G401 (cell line): ENCODE measurements at regions not wholly inside any gene's neighbourhood (a gene's known extent, or its start where the extent isn't known, plus 50 kb on each side); places are given as distances from the start of the nearest gene placed in this dataset.
"Not testable (repeated sequence)": the region's sequence is repeated elsewhere in the genome, so short reads cannot be mapped to it uniquely, and the experiment has no call there.

Experiments
- DNase-seq: peaks from one replicate; pipeline ENCODE4 v3.0.0-alpha.2; 2015; ENCODE audit warnings: low spot score
- in situ Hi-C: cut with HindIII; loops from 2 replicates; pipeline ENCODE4 v1.10.0; 2016; ENCODE audit warnings: low sequenced_read_pairs, mixed read lengths

GRCh38 chr4:158122501-158122900, 50.3 kb downstream of the GASK1B start:
- in situ Hi-C loops = no loop called here
- no peak for DNase-seq

DNA sequence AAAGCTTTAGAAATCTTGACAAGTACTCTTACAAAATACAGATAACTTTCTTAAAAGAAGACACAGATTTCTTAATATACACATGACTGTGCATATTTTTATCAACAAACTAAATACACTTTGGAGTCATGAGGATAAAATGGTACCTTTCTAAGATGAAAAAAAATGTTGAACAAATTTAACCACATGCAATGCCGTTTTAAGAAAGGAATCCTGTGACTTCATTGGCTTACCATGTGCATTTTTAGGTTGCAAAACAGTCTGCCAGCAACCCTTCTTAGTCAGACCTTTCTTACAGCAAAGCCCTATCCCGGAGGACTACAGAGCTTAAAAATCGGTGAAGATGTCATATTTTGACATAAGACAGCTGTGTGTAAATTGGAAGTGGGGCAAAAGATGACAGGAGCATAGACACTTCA, 51.7 kb downstream of the GASK1B start:
- no peak for DNase-seq
- in situ Hi-C loops = no loop called here

DNA sequence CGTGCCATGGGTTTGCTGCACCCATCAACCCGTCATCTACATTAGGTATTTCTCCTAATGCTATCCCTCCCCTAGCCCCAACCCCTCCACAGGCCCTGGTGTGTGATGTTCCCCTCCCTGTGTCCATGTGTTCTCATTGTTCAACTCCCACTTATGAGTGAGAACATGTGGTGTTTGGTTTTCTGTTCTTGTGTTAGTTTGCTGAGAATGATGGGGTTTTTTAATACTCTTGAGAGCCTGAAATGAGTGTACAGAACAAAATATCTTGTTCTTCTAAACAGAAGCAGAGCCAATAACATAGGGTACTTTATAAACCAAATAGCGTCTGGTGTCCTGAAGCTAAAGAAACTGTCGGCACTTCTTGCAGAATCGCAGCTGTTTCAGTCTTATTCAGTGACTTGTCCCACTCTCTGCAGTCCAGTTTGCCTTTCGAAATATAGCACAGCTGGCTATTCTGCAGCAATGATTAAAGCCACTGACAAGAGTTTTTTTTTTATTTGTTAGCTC, 52.1 kb downstream of the GASK1B start:
- DNase-seq, in situ Hi-C loops: not testable (repeated sequence)

- DNase-seq = no peak
- in situ Hi-C loops = no loop called here
Observed at GRCh38 chr4:158112611-158113010, 60.2 kb downstream of the GASK1B start.

DNA sequence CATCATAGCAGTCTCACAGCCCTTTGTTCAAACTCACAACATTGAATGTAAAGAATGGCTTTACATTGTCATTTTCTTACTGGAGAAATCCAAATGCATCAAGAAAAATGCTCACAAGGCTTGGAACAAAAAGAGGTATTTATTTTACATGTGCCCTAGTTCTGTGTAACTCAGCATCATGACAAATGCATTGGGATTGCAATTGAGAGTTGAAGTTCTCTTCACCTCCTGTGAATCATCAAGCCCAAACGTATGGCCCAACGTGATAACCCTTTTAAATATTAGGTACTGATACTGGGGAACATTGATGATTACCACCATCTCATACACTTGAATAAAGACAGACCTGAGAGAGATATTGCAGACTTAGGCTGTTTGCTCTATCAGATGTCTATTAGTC, 61.6 kb downstream of the GASK1B start:
- in situ Hi-C loops = no loop called here
- DNase-seq = no peak

DNA sequence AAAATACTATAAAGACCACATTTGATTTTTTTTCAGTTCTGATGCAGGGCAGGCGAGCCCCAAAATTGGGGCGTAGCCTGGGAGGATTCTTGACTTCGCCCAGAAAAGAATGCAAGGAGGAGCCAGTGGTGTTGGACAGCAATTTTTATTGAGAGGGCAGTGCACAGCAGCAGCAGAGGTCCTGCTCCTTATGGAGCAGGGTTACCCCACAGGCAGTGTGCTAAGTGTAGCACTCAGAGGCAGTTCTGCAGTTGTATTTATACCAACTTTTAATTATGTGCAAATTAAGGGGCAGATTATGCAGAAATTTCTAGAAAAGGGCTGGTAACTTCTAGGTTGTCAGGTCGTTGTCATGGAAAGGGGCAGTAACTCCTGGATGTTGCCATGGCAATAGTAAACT, 69.9 kb downstream of the GASK1B start:
- in situ Hi-C loops = no loop called here
- no peak for DNase-seq

DNA sequence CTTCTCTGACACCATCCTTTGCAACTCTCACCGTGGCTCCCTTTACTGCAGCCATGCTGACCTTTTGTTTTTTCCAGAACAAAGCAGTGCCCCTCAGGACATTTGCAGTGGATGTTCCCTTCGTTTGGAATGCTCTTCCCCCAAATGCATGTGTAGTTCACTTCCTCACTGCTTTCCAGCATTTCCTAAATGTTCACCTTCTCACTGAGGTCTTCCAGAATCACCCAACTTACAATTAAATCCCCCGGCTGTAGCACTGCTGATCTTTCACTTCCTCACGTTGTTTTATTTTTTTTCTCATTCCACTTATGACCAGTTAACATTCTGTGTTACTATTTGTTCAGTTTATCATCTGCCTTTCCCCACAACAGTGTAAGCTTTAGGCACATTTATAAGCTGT, 73.1 kb downstream of the GASK1B start:
- in situ Hi-C loops = no loop called here
- DNase-seq = no peak

GRCh38 chr4:158098802-158099201, 74.0 kb downstream of the GASK1B start:
- in situ Hi-C loops = no loop called here
- DNase-seq = no peak

DNA sequence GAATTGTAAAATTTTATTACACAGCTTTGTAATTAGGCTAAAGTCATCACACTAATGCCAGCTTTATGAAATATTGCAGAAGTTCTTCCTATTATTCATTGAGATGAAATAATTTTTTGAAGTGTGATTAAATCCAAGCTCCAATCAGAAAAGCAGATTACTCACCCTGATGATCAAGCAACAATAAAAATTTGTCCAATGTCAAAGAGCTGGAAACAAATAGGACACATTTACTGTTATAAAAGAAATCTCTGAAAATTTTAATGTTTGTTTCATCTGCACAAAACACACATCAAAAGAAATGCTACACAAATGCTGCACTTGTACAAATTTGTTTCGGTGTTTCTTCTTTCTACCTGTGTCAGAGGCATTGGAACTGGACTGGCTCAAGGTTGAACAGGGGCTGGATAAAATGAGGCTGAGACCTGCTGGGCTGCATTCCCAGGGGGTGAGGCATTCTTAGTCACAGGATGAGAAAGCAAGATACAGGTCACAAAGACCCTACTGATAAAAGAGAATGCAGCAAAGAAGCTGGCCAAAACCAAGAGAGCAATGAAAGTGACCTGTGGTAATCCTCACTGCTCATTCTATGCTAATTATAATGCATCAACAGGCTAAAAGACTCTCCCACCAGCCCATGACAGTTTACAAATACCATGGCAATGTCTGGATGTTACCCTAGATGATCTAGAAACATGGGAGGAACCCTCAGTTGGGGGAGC, 78.3 kb downstream of the GASK1B start:
- in situ Hi-C loops = no loop called here

DNA sequence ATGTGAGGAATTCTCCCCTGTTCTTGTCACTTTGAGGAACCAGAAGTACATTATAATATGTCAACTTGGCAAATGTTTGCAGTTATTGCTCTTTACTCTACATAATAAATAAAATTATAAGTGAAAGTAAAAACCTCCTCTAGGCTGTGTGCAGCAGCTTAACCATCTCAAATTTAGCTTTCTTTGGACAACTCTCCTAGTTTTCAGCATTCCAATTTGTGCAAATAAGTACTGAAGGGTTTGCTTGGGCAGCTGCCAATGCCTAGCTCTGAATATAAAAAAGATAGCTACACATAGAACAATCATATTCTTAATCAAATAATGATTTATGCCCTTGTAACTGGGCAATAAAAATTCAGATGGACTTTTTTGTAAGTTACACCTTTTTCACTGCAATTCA, 82.5 kb downstream of the GASK1B start:
- DNase-seq = no peak
- in situ Hi-C loops = no loop called here

More for the DNA sequence above, 78.3 kb downstream of the GASK1B start:
- no peak for DNase-seq

DNA sequence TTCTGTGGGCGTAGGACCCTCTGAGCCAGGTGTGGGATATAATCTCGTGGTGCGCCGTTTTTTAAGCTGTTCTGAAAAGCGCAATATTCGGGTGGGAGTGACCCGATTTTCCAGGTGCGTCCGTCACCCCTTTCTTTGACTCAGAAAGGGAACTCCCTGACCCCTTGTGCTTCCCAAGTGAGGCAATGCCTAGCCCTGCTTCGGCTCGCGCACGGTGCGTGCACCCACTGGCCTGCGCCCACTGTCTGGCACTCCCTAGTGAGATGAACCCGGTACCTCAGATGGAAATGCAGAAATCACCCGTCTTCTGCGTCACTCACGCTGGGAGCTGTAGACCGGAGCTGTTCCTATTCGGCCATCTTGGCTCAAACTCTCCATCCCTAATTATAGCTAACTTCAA, 82.9 kb downstream of the GASK1B start:
- DNase-seq, in situ Hi-C loops: not testable (repeated sequence)

DNA sequence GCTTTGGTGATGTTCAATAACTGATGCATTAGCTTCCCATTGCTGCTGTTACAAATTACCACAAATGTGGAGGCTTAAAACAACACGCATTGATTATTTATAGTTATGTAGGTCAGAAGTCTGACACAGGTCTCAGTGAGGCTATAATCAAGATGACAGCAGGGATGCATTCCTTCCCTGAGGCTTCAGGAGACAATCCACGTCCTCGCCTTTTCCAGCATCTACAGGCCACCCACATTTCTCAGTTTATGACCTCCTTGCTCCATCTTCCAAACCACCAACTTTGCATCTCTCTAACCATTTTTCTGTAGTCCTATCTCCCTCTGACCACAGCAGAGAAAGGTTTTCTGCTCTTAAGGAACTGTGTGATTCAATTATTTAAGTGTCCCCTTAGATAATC, 92.5 kb downstream of the GASK1B start:
- DNase-seq = no peak
- in situ Hi-C loops = no loop called here

GRCh38 chr4:158079661-158080060, 93.2 kb downstream of the GASK1B start:
- no peak for DNase-seq
- in situ Hi-C loops = no loop called here

GRCh38 chr4:158077835-158078234, 95.0 kb downstream of the GASK1B start:
- DNase-seq = no peak
- in situ Hi-C loops = no loop called here

DNA sequence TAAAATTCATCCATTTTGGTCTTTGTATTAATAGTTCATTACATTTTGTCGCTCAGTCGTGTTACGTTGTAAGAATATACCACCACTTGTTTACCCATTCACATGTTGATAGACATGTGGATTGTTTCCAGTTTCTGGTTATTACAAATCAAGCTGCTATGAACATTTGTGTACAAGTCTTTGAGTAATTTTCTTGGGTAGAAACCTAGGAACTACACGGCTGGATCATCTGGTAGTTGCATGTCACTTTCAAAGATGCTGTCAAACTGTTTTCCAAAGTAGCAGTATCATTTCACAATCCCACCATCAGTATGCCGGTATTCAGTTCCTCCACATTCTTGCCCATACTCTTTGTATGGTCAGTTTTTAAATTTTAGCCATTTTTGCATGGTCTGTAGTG, 98.0 kb downstream of the GASK1B start:
- in situ Hi-C loops = no loop called here
- DNase-seq = no peak

- DNase-seq = no peak
- in situ Hi-C loops = no loop called here
Observed at GRCh38 chr4:158071931-158072330, 100.9 kb downstream of the GASK1B start.

- in situ Hi-C loops = no loop called here
Observed at GRCh38 chr4:158068068-158068467, 104.8 kb downstream of the GASK1B start.

DNA sequence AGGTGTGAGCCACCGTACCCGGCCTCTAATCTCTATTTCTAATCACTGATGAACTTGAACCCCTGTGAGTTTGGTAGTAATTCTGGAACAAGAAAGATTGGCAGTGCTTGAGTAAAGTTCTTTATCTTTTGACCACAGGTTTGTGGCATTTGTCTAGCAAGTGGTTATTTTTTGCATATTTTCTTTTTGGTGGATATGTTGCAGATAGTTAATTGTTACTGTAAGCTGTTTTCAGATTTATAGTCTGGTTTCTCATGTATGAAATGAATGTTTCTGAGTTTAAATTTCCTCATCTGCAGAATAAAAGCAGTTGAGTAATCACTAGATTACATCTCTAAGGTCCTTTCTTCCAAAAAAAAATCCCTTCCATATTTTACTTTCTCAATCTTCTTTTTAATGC, 105.2 kb downstream of the GASK1B start:
- DNase-seq = no peak
- in situ Hi-C loops = no loop called here

More at GRCh38 chr4:158068068-158068467, 104.8 kb downstream of the GASK1B start:
- DNase-seq = no peak

DNA sequence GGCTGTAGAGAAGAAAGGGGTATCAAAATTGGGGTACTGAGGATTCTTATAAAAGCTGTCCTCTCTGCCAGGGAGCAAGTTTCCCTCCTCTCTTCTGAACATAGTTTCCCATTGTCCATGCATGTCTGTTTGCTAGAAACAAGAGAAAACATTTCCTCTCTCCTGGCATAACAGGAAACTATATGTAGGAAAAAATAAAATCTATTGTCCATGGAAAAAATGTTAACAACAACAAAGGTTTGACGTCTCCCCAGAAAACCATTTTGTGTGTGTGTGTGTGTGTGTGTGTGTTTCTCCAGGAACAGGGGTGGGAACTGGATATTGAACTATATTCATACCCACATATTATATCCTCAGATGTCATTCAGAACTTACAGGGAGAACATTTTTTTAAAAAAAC, 107.2 kb downstream of the GASK1B start:
- no peak for DNase-seq
- in situ Hi-C loops = no loop called here

DNA sequence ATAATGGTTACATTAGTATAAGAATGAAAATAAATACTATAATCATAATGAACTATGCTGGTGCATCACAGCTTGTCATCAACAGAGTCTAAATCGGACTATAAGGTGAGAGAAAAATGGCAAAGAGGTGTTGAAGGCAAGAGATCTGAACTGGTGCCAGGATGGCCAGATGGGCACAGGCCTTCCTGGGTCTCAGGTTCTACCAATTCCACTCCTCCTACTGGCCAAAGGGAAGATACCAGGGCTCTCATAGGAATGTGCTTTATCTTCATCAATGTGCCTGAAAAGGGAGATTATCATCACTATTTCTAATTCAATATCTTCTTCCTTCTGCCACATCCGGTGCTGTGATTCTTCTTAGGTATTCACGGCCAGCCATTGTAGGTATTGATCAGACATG, 107.6 kb downstream of the GASK1B start:
- in situ Hi-C loops = no loop called here

DNA sequence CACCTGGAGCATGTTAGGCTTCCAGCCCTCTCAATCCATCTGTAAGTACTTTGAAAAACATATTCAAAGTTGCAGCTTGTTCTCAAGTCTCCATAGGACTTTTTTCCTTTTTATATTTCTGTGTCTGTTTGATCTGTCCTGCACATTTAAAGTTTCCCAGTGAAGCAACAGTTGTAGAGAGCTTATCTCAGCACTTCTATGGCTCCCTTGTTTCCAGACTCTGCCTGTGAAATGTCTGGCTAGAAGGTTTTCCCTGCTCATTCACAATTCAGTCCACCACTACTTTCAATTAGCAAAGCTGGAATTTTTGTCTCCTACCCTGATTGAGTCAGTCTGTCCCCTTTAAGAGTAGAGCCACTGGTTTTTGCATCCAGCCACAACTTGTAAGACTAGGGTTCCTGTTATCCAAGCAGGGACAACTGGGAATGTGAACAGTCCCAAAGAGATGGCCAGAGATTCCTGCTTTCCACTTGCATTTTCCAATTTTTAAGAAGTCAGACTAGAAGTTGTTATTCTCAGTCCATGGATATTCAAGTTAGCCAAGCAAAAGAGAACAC, 116.1 kb downstream of the GASK1B start:
- no peak for DNase-seq
- in situ Hi-C loops = no loop called here

More for the DNA sequence above, 107.6 kb downstream of the GASK1B start:
- peak; percentile 51 for DNase-seq
